NCI-H1436 treated with DMSO at 0.1 percent for 48 hours (cell line): ENCODE measurements at regions not wholly inside any gene's neighbourhood (a gene's known extent, or its start where the extent isn't known, plus 50 kb on each side); places are given as distances from the start of the nearest gene placed in this dataset.

Experiments
- DNase-seq: peaks from one replicate; lab custom pipeline; 2025; lab: John Stamatoyannopoulos, UW

GRCh38 chr5:160511280-160511929, 89.8 kb downstream of the PTTG1 start:
- no peak for DNase-seq
